H9 (cell line): ENCODE measurements at regions not wholly inside any gene's neighbourhood (a gene's known extent, or its start where the extent isn't known, plus 50 kb on each side); places are given as distances from the start of the nearest gene placed in this dataset.

Experiments
- DNase-seq: peaks from one replicate; pipeline ENCODE4 v3.0.0-alpha.2; 2017
- H2AFZ ChIP-seq: one replicate; pipeline ENCODE4 v1.6.1; 2013; ENCODE audit warnings: mild to moderate bottlenecking, low read length, control low read depth, moderate library complexity
- H2AK5ac ChIP-seq: 2 replicates; pipeline ENCODE4 v1.6.1; 2013; ENCODE audit warnings: low read length, control low read depth, mixed read lengths; ENCODE audit not compliant: insufficient read length
- H2BK120ac ChIP-seq: one replicate; pipeline ENCODE4 v1.6.1; 2013; ENCODE audit warnings: low read depth, mild to moderate bottlenecking, low read length, control low read depth, inconsistent platforms; ENCODE audit not compliant: poor library complexity, severe bottlenecking
- H2BK12ac ChIP-seq: 2 replicates; pipeline ENCODE4 v1.6.1; 2013; ENCODE audit warnings: low read length, control low read depth, mixed read lengths, low read depth; ENCODE audit not compliant: insufficient read length
- H2BK15ac ChIP-seq: 2 replicates; pipeline ENCODE4 v1.6.1; 2013; ENCODE audit warnings: low read depth, low read length, control low read depth
- H2BK20ac ChIP-seq: one replicate; pipeline ENCODE4 v1.6.1; 2013; ENCODE audit warnings: low read depth, mild to moderate bottlenecking, low read length, control low read depth, inconsistent platforms; ENCODE audit not compliant: poor library complexity, severe bottlenecking
- H2BK5ac ChIP-seq: 2 replicates; pipeline ENCODE4 v1.6.1; 2013; ENCODE audit warnings: low read length, control low read depth, mixed read lengths; ENCODE audit not compliant: insufficient read length
- H3K14ac ChIP-seq: 2 replicates; pipeline ENCODE4 v1.6.1; 2013; ENCODE audit warnings: low read length, control low read depth; ENCODE audit not compliant: insufficient read depth
- H3K18ac ChIP-seq: 2 replicates; pipeline ENCODE4 v1.6.1; 2013; ENCODE audit warnings: low read depth, mild to moderate bottlenecking, mixed read lengths, low read length, control low read depth; ENCODE audit not compliant: insufficient read length
- H3K23ac ChIP-seq: 2 replicates; pipeline ENCODE4 v1.6.1; 2013; ENCODE audit warnings: low read length, control low read depth, mixed read lengths, low read depth; ENCODE audit not compliant: insufficient read length
- H3K23me2 ChIP-seq: 2 replicates; pipeline ENCODE4 v1.6.1; 2013; ENCODE audit warnings: low read depth, mild to moderate bottlenecking, mixed read lengths, low read length, control low read depth; ENCODE audit not compliant: insufficient read length, poor library complexity, severe bottlenecking
- H3K27ac ChIP-seq: 2 replicates; pipeline ENCODE4 v1.5.1; 2013; ENCODE audit warnings: low read length, control low read depth, mixed read lengths, low read depth; ENCODE audit not compliant: insufficient read length
- H3K27me3 ChIP-seq: 2 replicates; pipeline ENCODE4 v1.6.1; 2013; ENCODE audit warnings: low read length, control low read depth, inconsistent platforms; ENCODE audit not compliant: insufficient read depth
- H3K4ac ChIP-seq: 2 replicates; pipeline ENCODE4 v1.6.1; 2013; ENCODE audit warnings: low read depth, mild to moderate bottlenecking, control low read depth, inconsistent platforms, low read length, moderate library complexity
- H3K4me1 ChIP-seq: 2 replicates; pipeline ENCODE4 v1.6.1; 2013; ENCODE audit warnings: low read length, control low read depth, inconsistent platforms; ENCODE audit not compliant: insufficient read depth
- H3K4me2 ChIP-seq: 2 replicates; pipeline ENCODE4 v1.6.1; 2013; ENCODE audit warnings: low read length, control low read depth, mixed read lengths; ENCODE audit not compliant: insufficient read length, insufficient read depth
- H3K56ac ChIP-seq: 2 replicates; pipeline ENCODE4 v1.6.1; 2013; ENCODE audit warnings: low read depth, mild to moderate bottlenecking, mixed read lengths, low read length, control low read depth; ENCODE audit not compliant: insufficient read length
- H3K79me1 ChIP-seq: 2 replicates; pipeline ENCODE4 v1.6.1; 2013; ENCODE audit warnings: low read depth, mild to moderate bottlenecking, moderate library complexity, low read length, control low read depth, inconsistent platforms; ENCODE audit not compliant: insufficient read depth, poor library complexity, severe bottlenecking
- H3K79me2 ChIP-seq: 2 replicates; pipeline ENCODE4 v1.6.1; 2013; ENCODE audit warnings: low read length, control low read depth, inconsistent platforms; ENCODE audit not compliant: insufficient read depth
- H3K9ac ChIP-seq: 2 replicates; pipeline ENCODE4 v1.6.1; 2013; ENCODE audit warnings: low read length, control low read depth, mixed read lengths; ENCODE audit not compliant: insufficient read length; ENCODE audit errors: extremely low read depth
- H3K9me3 ChIP-seq: one replicate; pipeline ENCODE4 v1.6.1; 2013; ENCODE audit warnings: low read depth, low read length, inconsistent platforms; ENCODE audit not compliant: control insufficient read depth
- H3T11ph ChIP-seq: one replicate; pipeline ENCODE4 v1.6.1; 2013; ENCODE audit warnings: mild to moderate bottlenecking, low read length, control low read depth, inconsistent platforms
- H4K20me1 ChIP-seq: one replicate; pipeline ENCODE4 v1.6.1; 2013; ENCODE audit not compliant: control insufficient read depth, insufficient read length, insufficient read depth
- H4K5ac ChIP-seq: 2 replicates; pipeline ENCODE4 v1.6.1; 2013; ENCODE audit warnings: low read depth, mild to moderate bottlenecking, mixed read lengths, low read length, control low read depth; ENCODE audit not compliant: insufficient read length
- H4K8ac ChIP-seq: replicated peaks from 2 replicates; pipeline ENCODE4 v1.6.1; 2013; ENCODE audit warnings: low read length, control low read depth, mixed read lengths, low read depth; ENCODE audit not compliant: insufficient read length
- H4K91ac ChIP-seq: 2 replicates; pipeline ENCODE4 v1.6.1; 2013; ENCODE audit warnings: low read depth, mild to moderate bottlenecking, moderate library complexity, mixed read lengths, low read length, control low read depth; ENCODE audit not compliant: insufficient read length
- H3K27ac Mint-ChIP-seq, 3 experiments: 2 replicates in 2 of 3; 3 replicates in 1 of 3; pipeline ENCODE4 v1.8.0; 2020 to 2021; ENCODE audit warnings: mixed read lengths in 3 of 3, mild to moderate bottlenecking in 1 of 3, moderate library complexity in 1 of 3
- H3K27me3 Mint-ChIP-seq: 2 replicates; pipeline ENCODE4 v1.8.0; 2021; ENCODE audit warnings: low read depth, mild to moderate bottlenecking, moderate library complexity, mixed read lengths
- H3K36me3 Mint-ChIP-seq, 3 experiments: 2 replicates in 2 of 3; 3 replicates in 1 of 3; pipeline ENCODE4 v1.8.0; 2020 to 2021; ENCODE audit warnings: low read depth in 3 of 3, mixed read lengths in 3 of 3; ENCODE audit not compliant: insufficient read depth in 1 of 3
- H3K4me1 Mint-ChIP-seq, 2 experiments: 2 replicates each; pipeline ENCODE4 v1.8.0; 2020; ENCODE audit warnings: mixed read lengths in 2 of 2
- H3K4me3 Mint-ChIP-seq, 2 experiments: 2 replicates in 1 of 2; 3 replicates in 1 of 2; pipeline ENCODE4 v1.8.0; 2020 to 2021; ENCODE audit warnings: mild to moderate bottlenecking in 2 of 2, mixed read lengths in 2 of 2, moderate library complexity in 1 of 2
- H3K9me3 Mint-ChIP-seq, 2 experiments: 2 replicates in 1 of 2; 3 replicates in 1 of 2; pipeline ENCODE4 v1.8.0; 2020; ENCODE audit warnings: mild to moderate bottlenecking in 2 of 2, mixed read lengths in 2 of 2, moderate library complexity in 1 of 2
- WGBS: extraction: QIAGEN DNeasy Blood & Tissue Kit; methylation state at CpG from one replicate; pipeline ENCODE4 v1.1.7; 2013; ENCODE audit warnings: missing lambda C conversion rate, low lambda C conversion rate, mixed read lengths; ENCODE audit not compliant: insufficient read length; ENCODE audit errors: extremely low coverage; 5-methylcytosine and 5-hydroxymethylcytosine counted together
- TF ChIP-seq, protein P1 (sequence below): fragments of 200-600 bp; sonication (generic); conservative IDR thresholded peaks from 3 replicates; pipeline ENCODE4 v1.8.0; 2021; ENCODE audit warnings: antibody characterized with exemption, mild to moderate bottlenecking

DNA sequence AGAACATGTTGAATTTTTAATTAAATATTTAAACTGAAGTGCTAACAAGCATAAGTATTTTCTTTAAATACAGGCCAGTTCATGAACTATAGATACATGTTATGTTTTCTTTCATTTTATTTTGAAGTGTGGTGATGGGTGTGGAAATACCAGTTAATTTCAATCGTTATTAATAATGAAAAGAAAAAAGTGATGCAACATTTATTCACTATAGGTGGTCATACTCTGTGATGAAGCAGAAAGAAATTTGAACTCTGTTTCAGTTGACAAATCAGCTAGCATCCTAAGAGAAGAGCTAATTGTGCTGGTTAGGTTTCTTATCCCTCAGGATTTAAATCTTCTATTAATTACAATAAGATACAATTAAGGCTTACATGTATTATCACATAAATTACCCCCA is 795.1 kb upstream of the DDX18 start:
- Mint-ChIP-seq H3K4me1 (no peaks in the 10 kb centered on the region), H3K36me3 (no peaks in the 10 kb centered on the region), H3K27me3 (no peaks in the 10 kb centered on the region), H3K9me3 (no peaks in the 10 kb centered on the region), H3K4me3 (no peak overlapping the region), H3K27ac (no peak overlapping the region)
- no peak overlapping the region for H3K56ac ChIP-seq
- no peaks in the 10 kb centered on the region for H3K9me3 ChIP-seq
- H4K8ac ChIP-seq = no peak overlapping the region
- no peak overlapping the region for H3T11ph ChIP-seq
- H2AK5ac ChIP-seq = no peak overlapping the region
- no peaks in the 10 kb centered on the region for H3K79me1 ChIP-seq
- no CpG with 5 or more reads among the region's 1 CpG for WGBS
- H4K20me1 ChIP-seq = no peaks in the 10 kb centered on the region
- no peak overlapping the region for H2AFZ ChIP-seq
- no peaks in the 10 kb centered on the region for H3K4me1 ChIP-seq
- H3K27ac ChIP-seq = no peak overlapping the region
- H3K4ac ChIP-seq = no peak overlapping the region
- no peak overlapping the region for H2BK5ac ChIP-seq
- no peaks in the 10 kb centered on the region for H3K27me3 ChIP-seq
- TF ChIP-seq, protein P1, sequence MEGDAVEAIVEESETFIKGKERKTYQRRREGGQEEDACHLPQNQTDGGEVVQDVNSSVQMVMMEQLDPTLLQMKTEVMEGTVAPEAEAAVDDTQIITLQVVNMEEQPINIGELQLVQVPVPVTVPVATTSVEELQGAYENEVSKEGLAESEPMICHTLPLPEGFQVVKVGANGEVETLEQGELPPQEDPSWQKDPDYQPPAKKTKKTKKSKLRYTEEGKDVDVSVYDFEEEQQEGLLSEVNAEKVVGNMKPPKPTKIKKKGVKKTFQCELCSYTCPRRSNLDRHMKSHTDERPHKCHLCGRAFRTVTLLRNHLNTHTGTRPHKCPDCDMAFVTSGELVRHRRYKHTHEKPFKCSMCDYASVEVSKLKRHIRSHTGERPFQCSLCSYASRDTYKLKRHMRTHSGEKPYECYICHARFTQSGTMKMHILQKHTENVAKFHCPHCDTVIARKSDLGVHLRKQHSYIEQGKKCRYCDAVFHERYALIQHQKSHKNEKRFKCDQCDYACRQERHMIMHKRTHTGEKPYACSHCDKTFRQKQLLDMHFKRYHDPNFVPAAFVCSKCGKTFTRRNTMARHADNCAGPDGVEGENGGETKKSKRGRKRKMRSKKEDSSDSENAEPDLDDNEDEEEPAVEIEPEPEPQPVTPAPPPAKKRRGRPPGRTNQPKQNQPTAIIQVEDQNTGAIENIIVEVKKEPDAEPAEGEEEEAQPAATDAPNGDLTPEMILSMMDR = no peak
- no peaks in the 10 kb centered on the region for H3K79me2 ChIP-seq
- H3K23me2 ChIP-seq = no peaks in the 10 kb centered on the region
- no peak overlapping the region for H2BK12ac ChIP-seq
- H2BK120ac ChIP-seq = no peak overlapping the region
- H4K91ac ChIP-seq = no peak overlapping the region
- no peak overlapping the region for H3K9ac ChIP-seq
- DNase-seq = no peak
- H2BK20ac ChIP-seq = no peak overlapping the region
- no peak overlapping the region for H4K5ac ChIP-seq
- no peak overlapping the region for H3K4me2 ChIP-seq
- H2BK15ac ChIP-seq = no peak overlapping the region
- H3K18ac ChIP-seq = no peak overlapping the region
- H3K14ac ChIP-seq = no peak overlapping the region
- no peak overlapping the region for H3K23ac ChIP-seq
